Trophoblast cell (in vitro differentiated cells and primary cell): ENCODE measurements at regions not wholly inside any gene's neighbourhood (a gene's known extent, or its start where the extent isn't known, plus 50 kb on each side); places are given as distances from the start of the nearest gene placed in this dataset.

ENCODE experiments used
- DNase-seq, 2 donors: peaks; one replicate each; pipeline ENCODE4 v3.0.0-alpha.2; 2016
- H2AFZ ChIP-seq: 2 replicates; pipeline ENCODE4 v1.6.1; 2013; ENCODE audit warnings: low read length, moderate library complexity, mild to moderate bottlenecking; ENCODE audit not compliant: insufficient read depth, poor library complexity
- H2AK5ac ChIP-seq: 2 replicates; pipeline ENCODE4 v1.6.1; 2013; ENCODE audit warnings: mild to moderate bottlenecking, low read length
- H2BK120ac ChIP-seq: 2 replicates; pipeline ENCODE4 v1.6.1; 2013; ENCODE audit warnings: low read length, mild to moderate bottlenecking, moderate library complexity; ENCODE audit not compliant: insufficient read depth, poor library complexity
- H2BK12ac ChIP-seq: 2 replicates; pipeline ENCODE4 v1.6.1; 2013; ENCODE audit warnings: mild to moderate bottlenecking, low read length, moderate library complexity
- H2BK5ac ChIP-seq: 2 replicates; pipeline ENCODE4 v1.6.1; 2013; ENCODE audit warnings: low read length, low read depth, moderate library complexity, mild to moderate bottlenecking; ENCODE audit not compliant: poor library complexity
- H3K14ac ChIP-seq: 2 replicates; pipeline ENCODE4 v1.6.1; 2013; ENCODE audit warnings: mild to moderate bottlenecking, low read length
- H3K18ac ChIP-seq: 2 replicates; pipeline ENCODE4 v1.6.1; 2013; ENCODE audit warnings: mild to moderate bottlenecking, low read length
- H3K23ac ChIP-seq: 2 replicates; pipeline ENCODE4 v1.6.1; 2013; ENCODE audit warnings: low read length
- H3K27ac ChIP-seq: 2 replicates; pipeline ENCODE4 v1.5.1; 2013; ENCODE audit warnings: low read depth, mild to moderate bottlenecking, inconsistent platforms, low read length, moderate library complexity
- H3K27me3 ChIP-seq: 2 replicates; pipeline ENCODE4 v1.6.1; 2013; ENCODE audit warnings: inconsistent platforms, mild to moderate bottlenecking, low read length, moderate library complexity; ENCODE audit not compliant: insufficient read depth
- H3K36me3 ChIP-seq, 2 experiments: 1 replicate in 1 of 2; 2 replicates in 1 of 2; pipeline ENCODE4 v1.6.1; 2013; ENCODE audit warnings: low read length in 2 of 2, mild to moderate bottlenecking in 2 of 2, moderate library complexity in 1 of 2; ENCODE audit not compliant: insufficient read depth in 2 of 2, control insufficient read depth in 1 of 2
- H3K4ac ChIP-seq: 2 replicates; pipeline ENCODE4 v1.6.1; 2013; ENCODE audit warnings: low read depth, mild to moderate bottlenecking, low read length, moderate library complexity
- H3K4me1 ChIP-seq, 2 experiments: 1 replicate in 1 of 2; 2 replicates in 1 of 2; pipeline ENCODE4 v1.6.1; 2013; ENCODE audit warnings: low read length in 2 of 2, mild to moderate bottlenecking in 2 of 2, moderate library complexity in 1 of 2; ENCODE audit not compliant: insufficient read depth in 2 of 2, control insufficient read depth in 1 of 2
- H3K4me2 ChIP-seq: 2 replicates; pipeline ENCODE4 v1.6.1; 2013; ENCODE audit warnings: inconsistent platforms, mild to moderate bottlenecking, low read length, moderate library complexity
- H3K4me3 ChIP-seq: 2 replicates; pipeline ENCODE4 v1.5.1; 2013; ENCODE audit warnings: mild to moderate bottlenecking, low read depth, low read length, inconsistent platforms
- H3K79me1 ChIP-seq: one replicate; pipeline ENCODE4 v1.6.1; 2013; ENCODE audit warnings: low read length
- H3K79me2 ChIP-seq: 2 replicates; pipeline ENCODE4 v1.6.1; 2013; ENCODE audit warnings: low read length, mild to moderate bottlenecking; ENCODE audit not compliant: control insufficient read depth, insufficient read depth, poor library complexity
- H3K9ac ChIP-seq: 2 replicates; pipeline ENCODE4 v1.6.1; 2013; ENCODE audit warnings: mild to moderate bottlenecking, low read length
- H3K9me3 ChIP-seq: 2 replicates; pipeline ENCODE4 v1.6.1; 2013; ENCODE audit warnings: low read depth, mild to moderate bottlenecking, control low read depth, inconsistent platforms, low read length; ENCODE audit not compliant: insufficient read depth
- H4K12ac ChIP-seq: 2 replicates; pipeline ENCODE4 v1.6.1; 2013; ENCODE audit warnings: low read depth, mild to moderate bottlenecking, low read length, moderate library complexity
- H4K8ac ChIP-seq: 2 replicates; pipeline ENCODE4 v1.6.1; 2013; ENCODE audit warnings: low read depth, mild to moderate bottlenecking, low read length, moderate library complexity
- H4K91ac ChIP-seq: one replicate; pipeline ENCODE4 v1.6.1; 2013; ENCODE audit warnings: low read depth, mild to moderate bottlenecking, low read length, moderate library complexity
- WGBS: extraction: QIAGEN DNeasy Blood & Tissue Kit; methylation state at CpG from one replicate; pipeline ENCODE4 v1.1.7; 2013; ENCODE audit warnings: missing lambda C conversion rate; ENCODE audit not compliant: insufficient read length, insufficient coverage; ENCODE audit errors: extremely low coverage; 5-methylcytosine and 5-hydroxymethylcytosine counted together

GRCh38 chr20:53867741-53868351 lies 202.5 kb downstream of the BCAS1 start:
- peak overlapping the region; percentile 88 for H4K91ac ChIP-seq
- peak overlapping the region; percentile 61 for H4K8ac ChIP-seq
- no peak overlapping the region for H3K23ac ChIP-seq
- no peak overlapping the region for H3K9ac ChIP-seq
- peak overlapping the region; percentile 95 for H2AK5ac ChIP-seq
- H3K79me2 ChIP-seq, result peaks cover 4% of the 10 kb centered on the region
- peak overlapping the region; percentile 27 for H3K4ac ChIP-seq
- H3K4me2 ChIP-seq, result no peak overlapping the region
- peak overlapping the region; percentile 93 for H2BK12ac ChIP-seq
- peak overlapping the region; percentile 93 for H3K27ac ChIP-seq
- WGBS, result no CpG with 5 or more reads among the region's 6 CpGs
- peak overlapping the region; percentile 92 for H2BK120ac ChIP-seq
- H3K27me3 ChIP-seq, result no peaks in the 10 kb centered on the region
- no peaks in the 10 kb centered on the region for H3K36me3 ChIP-seq
- H3K14ac ChIP-seq, result peak overlapping the region; percentile 77
- H3K4me3 ChIP-seq, result no peak overlapping the region
- no peak overlapping the region for H4K12ac ChIP-seq
- no peaks in the 10 kb centered on the region for H3K9me3 ChIP-seq
- H3K4me1 ChIP-seq, result peaks cover 5 to 18% of the 10 kb centered on the region in 2 experiments
- H2BK5ac ChIP-seq, result peak overlapping the region; percentile 86
- peaks cover 22% of the 10 kb centered on the region for H3K79me1 ChIP-seq
- peak overlapping the region; percentile 35 for H2AFZ ChIP-seq
- H3K18ac ChIP-seq, result peak overlapping the region; percentile 61
- peak in 1 of 2 donors; percentile 39 for DNase-seq

GRCh38 chr20:53866794-53867740 lies 203.3 kb downstream of the BCAS1 start:
- Histone ChIP-seq H3K4me3 (no peak overlapping the region), H4K91ac (peak overlapping the region; percentile 91), H3K79me2 (peaks cover 4% of the 10 kb centered on the region), H2BK120ac (peak overlapping the region; percentile 87), H4K12ac (peak overlapping the region; percentile 54), H3K9me3 (no peaks in the 10 kb centered on the region), H2AFZ (no peak overlapping the region), H2BK12ac (peak overlapping the region; percentile 90), H4K8ac (peak overlapping the region; percentile 79), H3K27ac (peak overlapping the region; percentile 93), H3K36me3 (no peaks in the 10 kb centered on the region), H2BK5ac (peak overlapping the region; percentile 99), H3K27me3 (no peaks in the 10 kb centered on the region), H3K4me1 (peaks cover 5 to 18% of the 10 kb centered on the region in 2 experiments), H3K14ac (peak overlapping the region; percentile 50), H2AK5ac (no peak overlapping the region), H3K18ac (peak overlapping the region; percentile 52), H3K79me1 (peaks cover 22% of the 10 kb centered on the region), H3K4me2 (peak overlapping the region; percentile 64), H3K4ac (no peak overlapping the region), H3K23ac (no peak overlapping the region), H3K9ac (peak overlapping the region; percentile 46)
- DNase-seq, result peak in 1 of 2 donors; percentile 78
- WGBS, result no CpG with 5 or more reads among the region's 11 CpGs

- peak overlapping the region; percentile 46 for H2BK12ac ChIP-seq
- H3K36me3 ChIP-seq, result no peaks in the 10 kb centered on the region
- DNase-seq, result peak; percentile 73 to 95
- H3K23ac ChIP-seq, result no peak overlapping the region
- no peak overlapping the region for H3K4me3 ChIP-seq
- H3K27me3 ChIP-seq, result no peaks in the 10 kb centered on the region
- H3K9ac ChIP-seq, result no peak overlapping the region
- peak overlapping the region; percentile 87 for H2BK120ac ChIP-seq
- H3K79me2 ChIP-seq, result peaks cover 4% of the 10 kb centered on the region
- no peaks in the 10 kb centered on the region for H3K9me3 ChIP-seq
- H3K18ac ChIP-seq, result peak overlapping the region; percentile 20
- H3K27ac ChIP-seq, result peak overlapping the region; percentile 93
- peak overlapping the region; percentile 93 for H4K91ac ChIP-seq
- peak overlapping the region; percentile 64 for H3K4me2 ChIP-seq
- peak overlapping the region; percentile 41 for H2AFZ ChIP-seq
- no peak overlapping the region for H3K4ac ChIP-seq
- peaks cover 5 to 18% of the 10 kb centered on the region in 2 experiments for H3K4me1 ChIP-seq
- peak overlapping the region; percentile 99 for H2BK5ac ChIP-seq
- H4K8ac ChIP-seq, result peak overlapping the region; percentile 43
- H4K12ac ChIP-seq, result peak overlapping the region; percentile 1
- H3K14ac ChIP-seq, result peak overlapping the region; percentile 28
- H2AK5ac ChIP-seq, result no peak overlapping the region
- no CpG with 5 or more reads among the region's 7 CpGs for WGBS
- peaks cover 21% of the 10 kb centered on the region for H3K79me1 ChIP-seq
Observed at GRCh38 chr20:53865901-53866793, 204.2 kb downstream of the BCAS1 start.
